Small intestine (tissue), 7 donors: ENCODE measurements at regions not wholly inside any gene's neighbourhood (a gene's known extent, or its start where the extent isn't known, plus 50 kb on each side); places are given as distances from the start of the nearest gene placed in this dataset.
"Not testable (repeated sequence)": the region's sequence is repeated elsewhere in the genome, so short reads cannot be mapped to it uniquely, and the experiment has no call there.

Source experiments
- DNase-seq, 2 donors: peaks; one replicate each; pipeline versions ENCODE4 v3.0.0 to v3.0.0-alpha.2; 2013
- FAIRE-seq: peaks from 2 replicates; lab custom pipeline; 2012; peaks lifted over from hg19 to GRCh38; lab: Jason Lieb, UNC
- H3K27ac ChIP-seq, 3 donors: one replicate each; pipeline ENCODE4 v1.5.1; 2013; ENCODE audit warnings: low read length in 2 of 3, mild to moderate bottlenecking in 2 of 3, control low read depth in 1 of 3, inconsistent platforms in 1 of 3, low read depth in 1 of 3, moderate library complexity in 1 of 3
- H3K27me3 ChIP-seq, 3 donors: one replicate each; pipeline ENCODE4 v1.6.1; 2013; ENCODE audit warnings: low read length in 3 of 3, inconsistent platforms in 1 of 3; ENCODE audit not compliant: control insufficient read depth in 3 of 3, insufficient read depth in 3 of 3
- H3K36me3 ChIP-seq, 3 donors: one replicate each; pipeline ENCODE4 v1.6.1; 2013; ENCODE audit warnings: low read length in 3 of 3, inconsistent platforms in 1 of 3, low read depth in 1 of 3, mild to moderate bottlenecking in 1 of 3, moderate library complexity in 1 of 3; ENCODE audit not compliant: control insufficient read depth in 3 of 3, insufficient read depth in 2 of 3
- H3K4me1 ChIP-seq, 3 donors: one replicate each; pipeline ENCODE4 v1.6.1; 2013; ENCODE audit warnings: low read length in 2 of 3, inconsistent platforms in 1 of 3, low read depth in 1 of 3, mild to moderate bottlenecking in 1 of 3, moderate library complexity in 1 of 3; ENCODE audit not compliant: control insufficient read depth in 3 of 3, insufficient read depth in 2 of 3
- H3K4me3 ChIP-seq, 3 donors: one replicate each; pipeline ENCODE4 v1.5.1; 2013; ENCODE audit warnings: low read length in 3 of 3, control low read depth in 1 of 3, inconsistent platforms in 1 of 3, low read depth in 1 of 3, mild to moderate bottlenecking in 1 of 3, moderate library complexity in 1 of 3
- H3K9me3 ChIP-seq, 2 donors: one replicate each; pipeline ENCODE4 v1.6.1; 2013; ENCODE audit warnings: low read depth in 1 of 2, low read length in 1 of 2; ENCODE audit not compliant: control insufficient read depth in 2 of 2, insufficient read depth in 1 of 2
- WGBS, 3 donors: extraction: QIAGEN DNeasy Blood & Tissue Kit; methylation state at CpG; one replicate each; pipeline ENCODE4 v1.1.7; 2013; 5-methylcytosine and 5-hydroxymethylcytosine counted together
- donor health status: healthy with polysubstance abuse.
- donor health status: control.
- donor health status: control.
- donor health status: Bipolar disorder and iron deficiency.
- donor health status: healthy.

- FAIRE-seq (no peak), DNase-seq (no peak)
- Histone ChIP-seq H3K27ac (no peak overlapping the region), H3K36me3 (no peaks in the 10 kb centered on the region), H3K9me3 (no peaks in the 10 kb centered on the region), H3K4me3 (no peak overlapping the region), H3K4me1 (no peaks in the 10 kb centered on the region), H3K27me3 (no peaks in the 10 kb centered on the region)
- 72 to 93% (median 76%) methylated on average over 1 of the region's 1 CpG for WGBS, 3 donors
Measured at GRCh38 chr16:25585526-25585925, 106.2 kb upstream of the HS3ST4 start.

GRCh38 chr16:25580041-25580440 lies 111.7 kb upstream of the HS3ST4 start:
- H3K4me1 ChIP-seq: no peaks in the 10 kb centered on the region
- DNase-seq (no peak), FAIRE-seq (no peak)
- no peak overlapping the region for H3K4me3 ChIP-seq
- no peaks in the 10 kb centered on the region for H3K36me3 ChIP-seq
- 81 to 86% (median 85%) methylated on average over 14 of the region's 14 CpGs for WGBS, 3 donors
- no peaks in the 10 kb centered on the region for H3K27me3 ChIP-seq
- no peaks in the 10 kb centered on the region for H3K9me3 ChIP-seq
- H3K27ac ChIP-seq: no peak overlapping the region

GRCh38 chr16:25575363-25575762 lies 116.4 kb upstream of the HS3ST4 start:
- no peaks in the 10 kb centered on the region for H3K27me3 ChIP-seq
- no peak overlapping the region for H3K4me3 ChIP-seq
- no peaks in the 10 kb centered on the region for H3K36me3 ChIP-seq
- no peak overlapping the region for H3K27ac ChIP-seq
- H3K4me1 ChIP-seq: no peaks in the 10 kb centered on the region
- DNase-seq (no peak), FAIRE-seq (no peak)
- 46 to 55% (median 51%) methylated on average over 5 of the region's 5 CpGs for WGBS, 3 donors
- no peaks in the 10 kb centered on the region for H3K9me3 ChIP-seq

GRCh38 chr16:25571712-25572111 lies 120.0 kb upstream of the HS3ST4 start:
- Histone ChIP-seq H3K27ac (no peak overlapping the region), H3K36me3 (no peaks in the 10 kb centered on the region), H3K4me1 (no peaks in the 10 kb centered on the region), H3K9me3 (no peaks in the 10 kb centered on the region), H3K4me3 (no peak overlapping the region), H3K27me3 (no peaks in the 10 kb centered on the region)
- whole genome bisulfite sequencing, 3 donors: 68 to 91% (median 90%) methylated on average over 2 of the region's 2 CpGs
- FAIRE-seq (no peak), DNase-seq (no peak)

GRCh38 chr16:25570131-25570530 lies 121.6 kb upstream of the HS3ST4 start:
- Histone ChIP-seq H3K4me3 (no peak overlapping the region), H3K27ac (no peak overlapping the region), H3K27me3 (no peaks in the 10 kb centered on the region), H3K4me1 (no peaks in the 10 kb centered on the region), H3K9me3 (no peaks in the 10 kb centered on the region), H3K36me3 (no peaks in the 10 kb centered on the region)
- no peak for DNase-seq
- FAIRE-seq: no peak
- WGBS, 3 donors: 74 to 83% (median 82%) methylated on average over 3 of the region's 3 CpGs

GRCh38 chr16:25568991-25569390 lies 122.8 kb upstream of the HS3ST4 start:
- 85 to 89% (median 87%) methylated on average over 2 of the region's 2 CpGs for WGBS, 3 donors
- FAIRE-seq: no peak

GRCh38 chr16:25566183-25566582 lies 125.6 kb upstream of the HS3ST4 start:
- FAIRE-seq (no peak), DNase-seq (no peak)
- WGBS, 3 donors: 57 to 73% (median 58%) methylated on average over 3 of the region's 3 CpGs
- Histone ChIP-seq H3K4me1 (no peaks in the 10 kb centered on the region), H3K9me3 (no peaks in the 10 kb centered on the region), H3K36me3 (no peaks in the 10 kb centered on the region), H3K27ac (no peak overlapping the region), H3K27me3 (no peaks in the 10 kb centered on the region), H3K4me3 (no peak overlapping the region)

More at GRCh38 chr16:25568991-25569390, 122.8 kb upstream of the HS3ST4 start:
- Histone ChIP-seq H3K27ac (no peak overlapping the region), H3K4me3 (no peak overlapping the region), H3K27me3 (no peaks in the 10 kb centered on the region), H3K36me3 (no peaks in the 10 kb centered on the region), H3K9me3 (no peaks in the 10 kb centered on the region), H3K4me1 (no peaks in the 10 kb centered on the region)
- DNase-seq: no peak

- no peaks in the 10 kb centered on the region for H3K4me1 ChIP-seq
- no peaks in the 10 kb centered on the region for H3K27me3 ChIP-seq
- FAIRE-seq (no peak), DNase-seq (no peak)
- H3K27ac ChIP-seq: no peak overlapping the region
- no peaks in the 10 kb centered on the region for H3K9me3 ChIP-seq
- H3K4me3 ChIP-seq: no peak overlapping the region
- no peaks in the 10 kb centered on the region for H3K36me3 ChIP-seq
- 63 to 69% (median 67%) methylated on average over 4 of the region's 4 CpGs for WGBS, 3 donors
Measured at GRCh38 chr16:25563700-25564099, 128.1 kb upstream of the HS3ST4 start.

- not testable (repeated sequence) for H3K27ac ChIP-seq, FAIRE-seq, H3K4me3 ChIP-seq, H3K27me3 ChIP-seq, DNase-seq, H3K9me3 ChIP-seq, H3K4me1 ChIP-seq, H3K36me3 ChIP-seq
- WGBS, 3 donors: 91 to 93% (median 91%) methylated on average over 3 of the region's 3 CpGs
Measured at GRCh38 chr16:25561723-25562122, 130.0 kb upstream of the HS3ST4 start.
